Thyroid gland (tissue), 4 donors: ENCODE measurements at regions not wholly inside any gene's neighbourhood (a gene's known extent, or its start where the extent isn't known, plus 50 kb on each side); places are given as distances from the start of the nearest gene placed in this dataset.

Source experiments
- POLR2A ChIP-seq, 2 donors: fragments of 450-650 bp; IDR thresholded peaks; one replicate each; pipeline ENCODE4 v1.6.1; 2017; ENCODE audit warnings: antibody characterized with exemption in 2 of 2, mild to moderate bottlenecking in 2 of 2, moderate library complexity in 1 of 2
- TF ChIP-seq, protein P1 (sequence below), 6 experiments: fragments of 200-600 bp in 3 of 6; fragments of 450-650 bp in 3 of 6; sonication (generic) in 3 of 6; IDR thresholded peaks; one replicate each; pipeline ENCODE4 v1.5.1; 2016 to 2019; ENCODE audit warnings: antibody characterized with exemption in 6 of 6, mild to moderate bottlenecking in 2 of 6, inconsistent platforms in 1 of 6, moderate library complexity in 1 of 6

DNA sequence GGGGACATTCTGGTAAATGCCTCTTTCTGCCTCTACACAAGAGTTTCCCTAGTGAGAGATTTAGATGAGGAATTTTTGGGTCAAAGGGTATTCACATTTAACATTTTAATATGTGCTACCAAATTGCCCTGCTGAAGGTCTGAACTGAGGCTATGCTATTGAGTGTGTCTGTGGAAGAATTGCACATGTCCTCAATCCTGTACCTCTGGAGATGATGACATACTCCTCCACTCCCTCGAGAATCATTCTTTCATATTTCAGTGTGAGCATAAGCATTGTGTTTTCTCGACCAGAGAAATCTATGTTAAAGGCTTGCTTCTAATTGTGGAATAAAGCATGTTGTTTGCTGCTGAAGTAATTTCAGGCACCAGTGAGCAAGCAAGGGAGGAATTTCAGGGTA is 110.5 kb downstream of the TSN start:
- TF ChIP-seq, protein P1, sequence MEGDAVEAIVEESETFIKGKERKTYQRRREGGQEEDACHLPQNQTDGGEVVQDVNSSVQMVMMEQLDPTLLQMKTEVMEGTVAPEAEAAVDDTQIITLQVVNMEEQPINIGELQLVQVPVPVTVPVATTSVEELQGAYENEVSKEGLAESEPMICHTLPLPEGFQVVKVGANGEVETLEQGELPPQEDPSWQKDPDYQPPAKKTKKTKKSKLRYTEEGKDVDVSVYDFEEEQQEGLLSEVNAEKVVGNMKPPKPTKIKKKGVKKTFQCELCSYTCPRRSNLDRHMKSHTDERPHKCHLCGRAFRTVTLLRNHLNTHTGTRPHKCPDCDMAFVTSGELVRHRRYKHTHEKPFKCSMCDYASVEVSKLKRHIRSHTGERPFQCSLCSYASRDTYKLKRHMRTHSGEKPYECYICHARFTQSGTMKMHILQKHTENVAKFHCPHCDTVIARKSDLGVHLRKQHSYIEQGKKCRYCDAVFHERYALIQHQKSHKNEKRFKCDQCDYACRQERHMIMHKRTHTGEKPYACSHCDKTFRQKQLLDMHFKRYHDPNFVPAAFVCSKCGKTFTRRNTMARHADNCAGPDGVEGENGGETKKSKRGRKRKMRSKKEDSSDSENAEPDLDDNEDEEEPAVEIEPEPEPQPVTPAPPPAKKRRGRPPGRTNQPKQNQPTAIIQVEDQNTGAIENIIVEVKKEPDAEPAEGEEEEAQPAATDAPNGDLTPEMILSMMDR (IDR thresholded peaks at IDR 0.05), result no peak
- no peak for TF ChIP-seq POLR2A (IDR thresholded peaks at IDR 0.05)
